CD4-positive, alpha-beta T cell (primary cell): ENCODE measurements at regions not wholly inside any gene's neighbourhood (a gene's known extent, or its start where the extent isn't known, plus 50 kb on each side); places are given as distances from the start of the nearest gene placed in this dataset.

Experiments
- ATAC-seq: fragments of 200-7000 bp; cut with Tn5 transposase; one replicate; pipeline ENCODE4 v1.10.0; 2022; ENCODE audit warnings: mild to moderate bottlenecking; ENCODE audit not compliant: poor library complexity
- CTCF ChIA-PET: fragments of 350-600 bp; sonication (Branson Sonifier 250); formaldehyde crosslinking; loops from one replicate; lab custom pipeline; 2021; ENCODE audit warnings: antibody characterized with exemption, inconsistent platforms; lab: Charles Lee
- POLR2A ChIA-PET: fragments of 350-600 bp; sonication (Branson Sonifier 250); formaldehyde crosslinking; loops from one replicate; lab custom pipeline; 2021; ENCODE audit warnings: antibody characterized with exemption, inconsistent platforms; lab: Charles Lee
- DNase-seq, 14 experiments: peaks; one replicate each; pipeline ENCODE4 v3.0.0-alpha.2; 2013 to 2020; ENCODE audit warnings: mixed read lengths in 2 of 14
- H3K27ac ChIP-seq, 2 donors: one replicate each; pipeline versions ENCODE4 v1.5.1 to v1.7.0; 2013; ENCODE audit warnings: low read length in 2 of 2, low read depth in 1 of 2, mild to moderate bottlenecking in 1 of 2
- H3K27me3 ChIP-seq, 2 experiments: 1 replicate in 1 of 2; 2 replicates in 1 of 2; pipeline versions ENCODE4 v1.6.1 to v1.7.0; 2013; ENCODE audit warnings: low read length in 2 of 2, control low read depth in 1 of 2, mild to moderate bottlenecking in 1 of 2, moderate library complexity in 1 of 2; ENCODE audit not compliant: insufficient read depth in 2 of 2, control insufficient read depth in 1 of 2
- H3K36me3 ChIP-seq: one replicate; pipeline ENCODE4 v1.6.1; 2013; ENCODE audit warnings: low read length, control low read depth; ENCODE audit not compliant: insufficient read depth
- H3K4me1 ChIP-seq: one replicate; pipeline ENCODE4 v1.6.1; 2013; ENCODE audit warnings: low read length, control low read depth; ENCODE audit not compliant: insufficient read depth
- H3K4me3 ChIP-seq: one replicate; pipeline ENCODE4 v1.5.1; 2013; ENCODE audit warnings: mild to moderate bottlenecking, low read length, moderate library complexity
- H3K9me3 ChIP-seq, 2 experiments: 1 replicate in 1 of 2; 2 replicates in 1 of 2; pipeline versions ENCODE4 v1.6.1 to v1.7.0; 2013; ENCODE audit warnings: low read length in 2 of 2, mild to moderate bottlenecking in 2 of 2, control low read depth in 1 of 2, moderate library complexity in 1 of 2; ENCODE audit not compliant: control insufficient read depth in 1 of 2, insufficient read depth in 1 of 2
- H3K27ac Mint-ChIP-seq: one replicate; pipeline ENCODE4 v1.8.0; 2020; ENCODE audit warnings: mixed read lengths
- H3K27me3 Mint-ChIP-seq: one replicate; pipeline ENCODE4 v1.8.0; 2021; ENCODE audit warnings: mixed read lengths
- H3K36me3 Mint-ChIP-seq: one replicate; pipeline ENCODE4 v1.8.0; 2021; ENCODE audit warnings: low read depth, mixed read lengths
- H3K4me1 Mint-ChIP-seq: one replicate; pipeline ENCODE4 v1.8.0; 2021; ENCODE audit warnings: low read depth, mixed read lengths
- H3K4me3 Mint-ChIP-seq: one replicate; pipeline ENCODE4 v1.8.0; 2020; ENCODE audit warnings: mild to moderate bottlenecking, mixed read lengths
- H3K9me3 Mint-ChIP-seq: one replicate; pipeline ENCODE4 v1.8.0; 2020; ENCODE audit warnings: mixed read lengths
- intact Hi-C, 2 experiments: fragments of 100-400 bp; cut with DNase I in 1 of 2; cut with micrococcal nuclease in 1 of 2; formaldehyde crosslinking; loops; one replicate each; pipeline versions ENCODE4 v1.15.1 to v1.9.0; 2023 to 2025; cut with DNase I, micrococcal nuclease
- TF ChIP-seq, protein P1 (sequence below): fragments of 200-600 bp; IDR thresholded peaks from one replicate; pipeline ENCODE4 v1.8.0; 2022; ENCODE audit warnings: antibody characterized with exemption, mild to moderate bottlenecking

DNA sequence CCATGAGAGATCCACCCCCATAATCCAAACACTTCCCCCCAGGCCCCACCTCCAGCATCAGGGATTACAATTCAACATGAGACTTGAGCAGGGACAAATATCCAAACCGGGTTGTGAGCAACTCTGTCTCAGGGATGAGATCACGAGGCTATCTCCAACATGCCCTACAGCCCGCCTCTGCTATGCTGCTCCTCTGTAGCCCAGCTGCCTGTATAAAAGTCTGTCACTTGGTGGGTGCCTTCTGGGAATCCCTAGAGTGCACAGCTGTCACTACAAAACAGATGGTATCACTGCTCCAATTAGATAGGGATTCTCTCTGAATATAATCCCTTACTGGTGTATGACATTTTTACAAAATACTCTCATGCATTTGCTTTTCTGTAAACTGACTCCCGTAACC is 114.9 kb upstream of the NANOS1 start:
- Mint-ChIP-seq H3K27ac (no peak overlapping the region), H3K9me3 (no peaks in the 10 kb centered on the region), H3K27me3 (peaks cover 9% of the 10 kb centered on the region), H3K4me1 (no peaks in the 10 kb centered on the region), H3K36me3 (no peaks in the 10 kb centered on the region), H3K4me3 (no peak overlapping the region)
- intact Hi-C loops, result no loop called here
- H3K4me3 ChIP-seq, result no peak overlapping the region
- no peaks in the 10 kb centered on the region for H3K9me3 ChIP-seq
- POLR2A ChIA-PET, result no interaction called here
- ATAC-seq (no peak), DNase-seq (no peak)
- no peaks in the 10 kb centered on the region for H3K4me1 ChIP-seq
- no peak overlapping the region for H3K27ac ChIP-seq
- CTCF ChIA-PET, result no interaction called here
- H3K27me3 ChIP-seq, result peaks cover 0 to 2% of the 10 kb centered on the region in 2 experiments
- no peaks in the 10 kb centered on the region for H3K36me3 ChIP-seq
- TF ChIP-seq, protein P1, sequence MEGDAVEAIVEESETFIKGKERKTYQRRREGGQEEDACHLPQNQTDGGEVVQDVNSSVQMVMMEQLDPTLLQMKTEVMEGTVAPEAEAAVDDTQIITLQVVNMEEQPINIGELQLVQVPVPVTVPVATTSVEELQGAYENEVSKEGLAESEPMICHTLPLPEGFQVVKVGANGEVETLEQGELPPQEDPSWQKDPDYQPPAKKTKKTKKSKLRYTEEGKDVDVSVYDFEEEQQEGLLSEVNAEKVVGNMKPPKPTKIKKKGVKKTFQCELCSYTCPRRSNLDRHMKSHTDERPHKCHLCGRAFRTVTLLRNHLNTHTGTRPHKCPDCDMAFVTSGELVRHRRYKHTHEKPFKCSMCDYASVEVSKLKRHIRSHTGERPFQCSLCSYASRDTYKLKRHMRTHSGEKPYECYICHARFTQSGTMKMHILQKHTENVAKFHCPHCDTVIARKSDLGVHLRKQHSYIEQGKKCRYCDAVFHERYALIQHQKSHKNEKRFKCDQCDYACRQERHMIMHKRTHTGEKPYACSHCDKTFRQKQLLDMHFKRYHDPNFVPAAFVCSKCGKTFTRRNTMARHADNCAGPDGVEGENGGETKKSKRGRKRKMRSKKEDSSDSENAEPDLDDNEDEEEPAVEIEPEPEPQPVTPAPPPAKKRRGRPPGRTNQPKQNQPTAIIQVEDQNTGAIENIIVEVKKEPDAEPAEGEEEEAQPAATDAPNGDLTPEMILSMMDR, result no peak

DNA sequence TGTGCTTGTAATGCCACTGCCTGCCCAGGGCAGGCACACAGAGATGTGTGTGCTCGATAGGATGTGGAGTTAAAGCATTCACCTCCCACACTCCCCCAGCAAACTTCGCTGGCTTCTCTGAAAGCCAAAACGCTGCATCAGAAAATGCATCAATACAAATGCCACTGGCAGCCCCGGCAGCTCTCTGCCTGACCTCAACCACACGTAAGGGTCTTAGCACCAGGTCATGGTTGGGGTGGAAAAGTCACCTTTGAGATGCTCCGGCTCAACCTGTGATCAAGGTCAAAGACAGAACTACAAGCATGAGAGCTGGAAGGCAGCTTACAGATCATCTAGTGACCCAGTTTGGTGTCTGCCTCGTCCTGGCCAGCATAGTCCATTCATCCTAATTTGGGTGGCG is 114.4 kb upstream of the NANOS1 start:
- H3K4me3 Mint-ChIP-seq, result no peak overlapping the region
- DNase-seq (no peak), ATAC-seq (no peak)
- ChIA-PET POLR2A (no interaction called here), CTCF (no interaction called here)
- H3K36me3 ChIP-seq, result no peaks in the 10 kb centered on the region
- peaks cover 0 to 3% of the 10 kb centered on the region in 2 experiments for H3K9me3 ChIP-seq
- no peak overlapping the region for H3K27ac ChIP-seq
- TF ChIP-seq, protein P1, result no peak
- no peaks in the 10 kb centered on the region for H3K36me3 Mint-ChIP-seq
- H3K4me1 ChIP-seq, result no peaks in the 10 kb centered on the region
- H3K9me3 Mint-ChIP-seq, result no peaks in the 10 kb centered on the region
- no peak overlapping the region for H3K4me3 ChIP-seq
- no peak overlapping the region for H3K27ac Mint-ChIP-seq
- intact Hi-C loops, result no loop called here
- H3K27me3 ChIP-seq, result peaks cover 0 to 2% of the 10 kb centered on the region in 2 experiments
- H3K4me1 Mint-ChIP-seq, result no peaks in the 10 kb centered on the region
- peaks cover 10% of the 10 kb centered on the region for H3K27me3 Mint-ChIP-seq

DNA sequence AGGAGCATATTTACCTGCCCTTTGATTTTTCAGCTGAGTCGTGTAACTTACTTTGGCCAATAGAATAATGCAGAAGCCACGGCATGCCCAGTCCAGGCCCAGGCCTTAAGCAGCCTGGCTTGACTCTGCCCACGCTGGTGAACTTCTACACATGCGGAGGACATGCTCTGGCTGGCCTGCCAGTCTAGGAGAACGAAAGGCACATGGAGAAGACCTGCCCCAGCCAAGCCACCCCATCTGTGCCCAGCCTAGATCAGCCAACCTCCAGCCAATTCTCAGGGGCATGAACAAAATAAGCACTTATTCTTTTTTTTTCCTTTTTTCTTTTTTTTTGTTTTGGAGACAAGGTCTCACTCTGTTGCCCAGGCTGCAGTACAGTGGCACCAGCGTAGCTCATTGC is 112.7 kb upstream of the NANOS1 start:
- H3K27ac ChIP-seq, result no peak overlapping the region
- POLR2A ChIA-PET, result no interaction called here
- Mint-ChIP-seq H3K27me3 (peaks cover 22% of the 10 kb centered on the region), H3K4me3 (no peak overlapping the region), H3K4me1 (no peaks in the 10 kb centered on the region), H3K27ac (no peak overlapping the region), H3K36me3 (no peaks in the 10 kb centered on the region), H3K9me3 (no peaks in the 10 kb centered on the region)
- intact Hi-C loops, result no loop called here
- TF ChIP-seq, protein P1, result no peak
- no peaks in the 10 kb centered on the region for H3K4me1 ChIP-seq
- no peak for ATAC-seq
- H3K9me3 ChIP-seq, result peaks cover 0 to 6% of the 10 kb centered on the region in 2 experiments
- CTCF ChIA-PET, result no interaction called here
- H3K27me3 ChIP-seq, result peaks cover 0 to 6% of the 10 kb centered on the region in 2 experiments
- H3K36me3 ChIP-seq, result no peaks in the 10 kb centered on the region
- DNase-seq, result no peak
- no peak overlapping the region for H3K4me3 ChIP-seq
